MCF 10A (cell line): ENCODE measurements at regions not wholly inside any gene's neighbourhood (a gene's known extent, or its start where the extent isn't known, plus 50 kb on each side); places are given as distances from the start of the nearest gene placed in this dataset.

Experiments used
- BruUV-seq: library from RNA; stranded (reverse); fragments of 400-500 nt; replicated peaks from 2 replicates; lab custom pipeline; 2021; lab: Mats Ljungman, UMichigan
- CTCF ChIA-PET: fragments of 300-600 bp; sonication (Branson Sonifier 250); formaldehyde crosslinking; extraction: SDS; loops from one replicate; lab custom pipeline; 2021; ENCODE audit warnings: antibody characterized with exemption, inconsistent platforms; lab: Yijun Ruan, JAX
- POLR2A ChIA-PET: fragments of 300-600, 350-650 bp; sonication (Branson Sonifier 250); formaldehyde crosslinking; extraction: SDS; loops from one replicate; lab custom pipeline; 2020; ENCODE audit warnings: antibody characterized with exemption, inconsistent platforms; lab: Yijun Ruan, JAX
- DNase-seq: peaks from one replicate; pipeline ENCODE4 v3.0.0-alpha.2; 2018; ENCODE audit not compliant: unreplicated experiment
- H3K27ac Mint-ChIP-seq: one replicate; pipeline ENCODE4 v1.8.0; 2022; ENCODE audit warnings: mild to moderate bottlenecking, low read depth, mixed read lengths; ENCODE audit not compliant: unreplicated experiment
- H3K27me3 Mint-ChIP-seq: one replicate; pipeline ENCODE4 v1.8.0; 2022; ENCODE audit warnings: mixed read lengths; ENCODE audit not compliant: insufficient read depth, unreplicated experiment
- H3K36me3 Mint-ChIP-seq: one replicate; pipeline ENCODE4 v1.8.0; 2022; ENCODE audit warnings: mild to moderate bottlenecking, moderate library complexity, mixed read lengths; ENCODE audit not compliant: insufficient read depth, unreplicated experiment
- H3K4me1 Mint-ChIP-seq: one replicate; pipeline ENCODE4 v1.8.0; 2022; ENCODE audit warnings: mixed read lengths; ENCODE audit not compliant: insufficient read depth, unreplicated experiment
- H3K4me3 Mint-ChIP-seq: one replicate; pipeline ENCODE4 v1.8.0; 2022; ENCODE audit warnings: mild to moderate bottlenecking, moderate library complexity, mixed read lengths; ENCODE audit not compliant: unreplicated experiment
- H3K9me3 Mint-ChIP-seq: one replicate; pipeline ENCODE4 v1.8.0; 2022; ENCODE audit warnings: mixed read lengths; ENCODE audit not compliant: unreplicated experiment
- intact Hi-C: fragments of 100-400 bp; cut with micrococcal nuclease; formaldehyde crosslinking; loops from 2 replicates; pipeline ENCODE4 v1.14.1; 2022
- TF ChIP-seq, protein P1 (sequence below): fragments of 200-600 bp; IDR thresholded peaks from one replicate; pipeline ENCODE4 v1.8.0; 2022; ENCODE audit warnings: antibody characterized with exemption, mild to moderate bottlenecking; ENCODE audit not compliant: unreplicated experiment

DNA sequence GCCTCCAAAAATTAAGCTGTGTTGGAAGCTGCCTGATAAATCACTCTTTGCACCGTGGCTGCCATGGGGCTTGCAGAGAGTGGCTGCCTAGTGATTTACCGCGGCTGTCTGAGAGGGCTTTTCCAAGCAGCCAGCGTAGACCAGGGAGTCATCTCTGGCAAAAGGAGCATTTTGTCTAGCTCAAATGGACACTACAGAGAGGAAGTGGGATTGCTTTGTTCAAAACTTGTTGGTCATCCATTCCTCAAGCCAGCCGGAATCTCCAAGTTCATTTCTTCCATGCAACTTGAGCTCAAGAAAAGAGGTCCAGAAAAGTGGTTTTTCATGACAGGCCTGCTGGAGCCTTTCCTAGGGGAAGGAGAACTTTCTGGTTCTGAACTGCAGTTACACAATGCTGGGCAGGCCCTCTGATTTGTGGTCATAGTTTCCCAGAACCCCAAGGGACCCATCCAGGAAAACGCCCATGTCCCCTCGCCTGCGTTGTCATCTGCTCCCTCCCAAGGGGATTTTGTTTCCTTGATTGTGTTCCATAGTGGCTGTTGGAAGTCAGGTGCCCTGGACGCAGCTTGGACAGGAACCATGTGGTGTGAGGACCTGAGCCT is 108.1 kb downstream of the TRIB2 start:
- no peaks in the 10 kb centered on the region for H3K27me3 Mint-ChIP-seq
- H3K4me3 Mint-ChIP-seq, result no peak overlapping the region
- H3K9me3 Mint-ChIP-seq, result no peaks in the 10 kb centered on the region
- H3K4me1 Mint-ChIP-seq, result peaks cover 2% of the 10 kb centered on the region
- no peak overlapping the region for H3K27ac Mint-ChIP-seq
- POLR2A ChIA-PET, result interaction anchor here (0.7 kb wide), 1 partner anchor 36 kb away, joined by 3 read pairs; no protein-coding TSS in a partner anchor
- no peak for DNase-seq
- intact Hi-C loops, result no loop called here
- CTCF ChIA-PET, result interaction anchor here (0.6 kb wide), 1 partner anchor 54 kb away, joined by 3 read pairs; no protein-coding TSS in a partner anchor
- H3K36me3 Mint-ChIP-seq, result peaks cover 4% of the 10 kb centered on the region
- TF ChIP-seq, protein P1, sequence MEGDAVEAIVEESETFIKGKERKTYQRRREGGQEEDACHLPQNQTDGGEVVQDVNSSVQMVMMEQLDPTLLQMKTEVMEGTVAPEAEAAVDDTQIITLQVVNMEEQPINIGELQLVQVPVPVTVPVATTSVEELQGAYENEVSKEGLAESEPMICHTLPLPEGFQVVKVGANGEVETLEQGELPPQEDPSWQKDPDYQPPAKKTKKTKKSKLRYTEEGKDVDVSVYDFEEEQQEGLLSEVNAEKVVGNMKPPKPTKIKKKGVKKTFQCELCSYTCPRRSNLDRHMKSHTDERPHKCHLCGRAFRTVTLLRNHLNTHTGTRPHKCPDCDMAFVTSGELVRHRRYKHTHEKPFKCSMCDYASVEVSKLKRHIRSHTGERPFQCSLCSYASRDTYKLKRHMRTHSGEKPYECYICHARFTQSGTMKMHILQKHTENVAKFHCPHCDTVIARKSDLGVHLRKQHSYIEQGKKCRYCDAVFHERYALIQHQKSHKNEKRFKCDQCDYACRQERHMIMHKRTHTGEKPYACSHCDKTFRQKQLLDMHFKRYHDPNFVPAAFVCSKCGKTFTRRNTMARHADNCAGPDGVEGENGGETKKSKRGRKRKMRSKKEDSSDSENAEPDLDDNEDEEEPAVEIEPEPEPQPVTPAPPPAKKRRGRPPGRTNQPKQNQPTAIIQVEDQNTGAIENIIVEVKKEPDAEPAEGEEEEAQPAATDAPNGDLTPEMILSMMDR, result no peak
- no TSS peak for BruUV-seq

DNA sequence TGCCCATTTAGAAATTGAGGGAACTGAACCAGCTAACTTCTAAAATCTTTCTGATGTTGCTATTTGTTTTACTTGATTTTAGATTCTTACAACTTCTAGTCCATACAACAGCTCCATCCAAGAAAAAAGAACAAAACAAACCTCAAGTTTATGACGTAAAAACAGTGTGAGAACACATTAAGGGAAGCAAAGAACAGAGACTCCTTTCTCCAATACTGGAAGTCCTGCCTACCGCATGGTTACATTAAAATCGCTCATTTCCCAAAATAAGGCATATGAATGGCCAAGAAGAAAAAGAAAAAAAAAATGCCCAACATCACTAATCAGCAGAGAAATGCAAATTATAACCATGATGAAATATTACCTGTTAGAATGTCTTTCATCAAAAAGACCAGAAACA is 110.0 kb downstream of the TRIB2 start:
- peaks cover 2% of the 10 kb centered on the region for H3K36me3 Mint-ChIP-seq
- H3K4me3 Mint-ChIP-seq, result no peak overlapping the region
- no peak for DNase-seq
- POLR2A ChIA-PET, result interaction anchor here (0.6 kb wide), 2 partner anchors 20 to 91 kb away, joined by 3 read pairs; no protein-coding TSS in a partner anchor
- TF ChIP-seq, protein P1, result no peak
- BruUV-seq, result no TSS peak
- H3K27ac Mint-ChIP-seq, result no peak overlapping the region
- no peaks in the 10 kb centered on the region for H3K4me1 Mint-ChIP-seq
- CTCF ChIA-PET, result no interaction called here
- intact Hi-C loops, result no loop called here
- no peaks in the 10 kb centered on the region for H3K27me3 Mint-ChIP-seq
- no peaks in the 10 kb centered on the region for H3K9me3 Mint-ChIP-seq

DNA sequence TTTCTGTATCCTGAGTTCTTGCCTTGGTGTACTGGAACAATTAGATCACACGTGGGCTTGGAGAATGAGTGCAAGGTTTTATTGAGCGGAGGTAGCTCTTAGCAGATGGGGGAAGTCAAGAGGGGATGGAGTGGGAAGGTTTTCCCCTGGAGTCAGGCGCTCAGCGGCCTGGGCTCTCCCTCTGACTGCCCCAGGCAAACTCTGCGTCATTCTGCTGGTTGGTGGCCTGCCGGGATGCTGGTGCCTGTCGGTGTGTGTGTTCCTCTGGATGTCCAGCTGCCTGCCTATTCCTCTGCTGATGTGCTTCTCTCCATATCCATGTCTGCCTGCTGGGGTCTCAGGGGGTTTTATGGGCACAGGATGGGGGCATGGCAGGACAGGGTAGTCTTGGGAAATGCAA is 111.0 kb downstream of the TRIB2 start:
- CTCF ChIA-PET, result interaction anchor here (0.6 kb wide), 1 partner anchor 23 kb away, joined by 4 read pairs; no protein-coding TSS in a partner anchor

DNA sequence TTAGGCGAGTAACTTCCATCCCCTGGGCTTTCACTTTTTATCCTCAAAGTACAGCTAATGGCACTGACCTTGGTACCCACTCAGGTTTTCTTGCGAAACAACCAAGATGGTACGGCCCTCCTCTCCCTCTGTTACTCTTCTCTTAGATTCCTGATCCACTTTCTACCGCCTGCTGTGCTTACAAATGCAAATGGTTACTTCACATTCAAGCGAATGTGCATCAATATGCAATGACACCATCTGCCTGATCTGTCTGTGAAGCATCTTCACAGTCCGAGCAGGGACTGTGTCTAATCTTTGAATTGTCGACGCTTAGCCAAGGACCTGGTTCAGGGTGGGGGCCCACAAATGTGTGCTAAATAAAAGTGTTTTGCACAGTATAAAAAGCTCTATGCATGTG is 112.2 kb downstream of the TRIB2 start:
- H3K9me3 Mint-ChIP-seq, result no peaks in the 10 kb centered on the region
- POLR2A ChIA-PET, result no interaction called here
- H3K4me3 Mint-ChIP-seq, result no peak overlapping the region
- TF ChIP-seq, protein P1, result no peak
- BruUV-seq, result no TSS peak
- intact Hi-C loops, result no loop called here
- no peaks in the 10 kb centered on the region for H3K27me3 Mint-ChIP-seq
- no peaks in the 10 kb centered on the region for H3K4me1 Mint-ChIP-seq
- H3K36me3 Mint-ChIP-seq, result no peaks in the 10 kb centered on the region
- H3K27ac Mint-ChIP-seq, result no peak overlapping the region
- no peak for DNase-seq
- CTCF ChIA-PET, result no interaction called here

More for the DNA sequence above, 111.0 kb downstream of the TRIB2 start:
- BruUV-seq, result no TSS peak
- DNase-seq, result no peak
- TF ChIP-seq, protein P1, result no peak
- Mint-ChIP-seq H3K9me3 (no peaks in the 10 kb centered on the region), H3K27me3 (no peaks in the 10 kb centered on the region), H3K4me3 (no peak overlapping the region), H3K36me3 (no peaks in the 10 kb centered on the region), H3K4me1 (no peaks in the 10 kb centered on the region), H3K27ac (no peak overlapping the region)
- POLR2A ChIA-PET, result no interaction called here
- intact Hi-C loops, result no loop called here
